Endothelial cell of umbilical vein (primary cell): ENCODE measurements at regions not wholly inside any gene's neighbourhood (a gene's known extent, or its start where the extent isn't known, plus 50 kb on each side); places are given as distances from the start of the nearest gene placed in this dataset.

Source experiments
- BruUV-seq: library from RNA; stranded (reverse); fragments of 400-500 nt; replicated peaks from 2 replicates; lab custom pipeline; 2021; lab: Mats Ljungman, UMichigan
- CTCF ChIA-PET: fragments of 300-600, 350-600 bp; sonication (Branson Sonifier 250); formaldehyde crosslinking; loops from one replicate; lab custom pipeline; 2021; ENCODE audit warnings: antibody characterized with exemption, inconsistent platforms; lab: Charles Lee
- POLR2A ChIA-PET: fragments of 300-600, 350-600 bp; sonication (Branson Sonifier 250); formaldehyde crosslinking; loops from one replicate; lab custom pipeline; 2021; ENCODE audit warnings: antibody characterized with exemption, inconsistent platforms; lab: Charles Lee
- DNase-seq: peaks from one replicate; pipeline ENCODE4 v3.0.0-alpha.2; 2011; ENCODE audit warnings: low read depth, low spot score
- FAIRE-seq: peaks from 2 replicates; lab custom pipeline; 2011; peaks lifted over from hg19 to GRCh38; lab: Jason Lieb, UNC
- H2AFZ ChIP-seq: 2 replicates; pipeline ENCODE4 v1.6.0; 2012; ENCODE audit warnings: low read depth, low read length, control low read depth, inconsistent platforms
- H3K27ac ChIP-seq: 2 replicates; pipeline ENCODE4 v1.5.1; 2011; ENCODE audit warnings: low read depth, mild to moderate bottlenecking, control low read depth, low read length, moderate library complexity; ENCODE audit not compliant: insufficient read depth
- H3K27me3 ChIP-seq, 2 experiments: 2 replicates each; pipeline versions ENCODE4 v1.6.0 to v1.6.1; 2011; ENCODE audit warnings: low read length in 2 of 2, mixed read lengths in 1 of 2; ENCODE audit not compliant: control insufficient read depth in 2 of 2, insufficient read depth in 2 of 2
- H3K36me3 ChIP-seq, 2 experiments: 2 replicates in 1 of 2; 3 replicates in 1 of 2; pipeline ENCODE4 v1.5.1; 2011; ENCODE audit warnings: low read length in 2 of 2, mild to moderate bottlenecking in 1 of 2, moderate library complexity in 1 of 2; ENCODE audit not compliant: control insufficient read depth in 2 of 2, insufficient read depth in 2 of 2; ENCODE audit errors: extremely low read depth in 1 of 2
- H3K4me1 ChIP-seq: 3 replicates; pipeline ENCODE4 v1.5.1; 2011; ENCODE audit warnings: mild to moderate bottlenecking, low read length; ENCODE audit not compliant: control insufficient read depth, insufficient read depth; ENCODE audit errors: extremely low read depth
- H3K4me2 ChIP-seq: 2 replicates; pipeline ENCODE4 v1.6.1; 2011; ENCODE audit warnings: low read length, control low read depth, mixed read lengths; ENCODE audit not compliant: insufficient read depth
- H3K4me3 ChIP-seq, 3 experiments: fragments of 200-600 bp in 1 of 3; sonication (generic), shearing (Covaris generic) in 1 of 3; replicated peaks in 1 of 3; 2 replicates each; pipeline ENCODE4 v1.5.1; 2011 to 2016; ENCODE audit warnings: control low read depth in 3 of 3, low read length in 3 of 3, mild to moderate bottlenecking in 2 of 3, inconsistent platforms in 1 of 3, low read depth in 1 of 3, moderate library complexity in 1 of 3; ENCODE audit not compliant: insufficient read depth in 1 of 3
- H3K79me2 ChIP-seq: 2 replicates; pipeline ENCODE4 v1.6.0; 2012; ENCODE audit warnings: low read length, inconsistent platforms; ENCODE audit not compliant: control insufficient read depth, insufficient read depth
- H3K9ac ChIP-seq: replicated peaks from 2 replicates; pipeline ENCODE3; 2011; ENCODE audit warnings: low read length, control low read depth; ENCODE audit not compliant: insufficient read depth; ENCODE audit errors: extremely low read depth
- H3K9me1 ChIP-seq: replicated peaks from 3 replicates; pipeline ENCODE4 v1.6.0; 2011; ENCODE audit warnings: mild to moderate bottlenecking, low read length; ENCODE audit not compliant: control insufficient read depth, insufficient read depth; ENCODE audit errors: extremely low read depth
- H3K9me3 ChIP-seq: replicated peaks from 2 replicates; pipeline ENCODE4 v1.5.1; 2012; ENCODE audit warnings: low read length, inconsistent platforms; ENCODE audit not compliant: control insufficient read depth, insufficient read depth
- H4K20me1 ChIP-seq: replicated peaks from 2 replicates; pipeline ENCODE3; 2011; ENCODE audit warnings: mild to moderate bottlenecking, low read length; ENCODE audit not compliant: control insufficient read depth, insufficient read depth; ENCODE audit errors: extremely low read depth
- EZH2 ChIP-seq: IDR thresholded peaks from 2 replicates; pipeline ENCODE4 v1.6.1; 2012; ENCODE audit warnings: borderline replicate concordance, low read depth, mild to moderate bottlenecking, moderate library complexity, low read length, inconsistent platforms; ENCODE audit not compliant: severe bottlenecking
- FOS ChIP-seq: IDR thresholded peaks from 2 replicates; pipeline ENCODE4 v1.6.1; 2011; ENCODE audit warnings: mild to moderate bottlenecking, low read length, moderate library complexity, borderline replicate concordance; ENCODE audit not compliant: insufficient read depth
- GATA2 ChIP-seq: IDR thresholded peaks from 2 replicates; pipeline ENCODE4 v1.7.0; 2011; ENCODE audit warnings: low read depth, mild to moderate bottlenecking, moderate library complexity, mixed read lengths, low read length; ENCODE audit not compliant: insufficient read length, insufficient read depth
- JUN ChIP-seq: IDR thresholded peaks from 2 replicates; pipeline ENCODE4 v1.6.1; 2011; ENCODE audit warnings: borderline replicate concordance, low read depth; ENCODE audit not compliant: insufficient read length, insufficient read depth
- MYC ChIP-seq: IDR thresholded peaks from one replicate; pipeline ENCODE4 v1.6.1; 2011; ENCODE audit warnings: mild to moderate bottlenecking, low read depth, low read length
- POLR2A ChIP-seq: IDR thresholded peaks from 2 replicates; pipeline ENCODE4 v1.6.1; 2012; ENCODE audit warnings: low read depth, mild to moderate bottlenecking, control low read depth, low read length
- POLR2AphosphoS5 ChIP-seq: IDR thresholded peaks from 2 replicates; pipeline ENCODE4 v1.6.1; 2012; ENCODE audit warnings: low read depth, mild to moderate bottlenecking, control low read depth, low read length, moderate library complexity; ENCODE audit not compliant: insufficient read depth
- dilution Hi-C: fragments of 300-500 bp; cut with MboI; formaldehyde crosslinking; loops from one replicate; pipeline ENCODE4 v1.15.0; 2019; ENCODE audit warnings: low sequenced_read_pairs; ENCODE audit not compliant: extremely low pct_ligation_motif_present
- intact Hi-C: fragments of 100-400 bp; cut with micrococcal nuclease; formaldehyde crosslinking; loops from one replicate; pipeline ENCODE4 v1.10.0; 2022
- TF ChIP-seq, protein P1 (sequence below): IDR thresholded peaks from 2 replicates; pipeline ENCODE4 v1.6.1; 2011; ENCODE audit not compliant: insufficient read depth, insufficient read length
- TF ChIP-seq, protein P2 (sequence below), 2 donors: IDR thresholded peaks; 1 replicate in 1 of 2; 2 replicates in 1 of 2; pipeline ENCODE4 v1.5.1; 2011; ENCODE audit warnings: low read length in 2 of 2, mild to moderate bottlenecking in 2 of 2, moderate library complexity in 2 of 2, control low read depth in 1 of 2, inconsistent platforms in 1 of 2, low read depth in 1 of 2; ENCODE audit not compliant: insufficient read depth in 1 of 2; ENCODE audit errors: extremely low read depth in 1 of 2

DNA sequence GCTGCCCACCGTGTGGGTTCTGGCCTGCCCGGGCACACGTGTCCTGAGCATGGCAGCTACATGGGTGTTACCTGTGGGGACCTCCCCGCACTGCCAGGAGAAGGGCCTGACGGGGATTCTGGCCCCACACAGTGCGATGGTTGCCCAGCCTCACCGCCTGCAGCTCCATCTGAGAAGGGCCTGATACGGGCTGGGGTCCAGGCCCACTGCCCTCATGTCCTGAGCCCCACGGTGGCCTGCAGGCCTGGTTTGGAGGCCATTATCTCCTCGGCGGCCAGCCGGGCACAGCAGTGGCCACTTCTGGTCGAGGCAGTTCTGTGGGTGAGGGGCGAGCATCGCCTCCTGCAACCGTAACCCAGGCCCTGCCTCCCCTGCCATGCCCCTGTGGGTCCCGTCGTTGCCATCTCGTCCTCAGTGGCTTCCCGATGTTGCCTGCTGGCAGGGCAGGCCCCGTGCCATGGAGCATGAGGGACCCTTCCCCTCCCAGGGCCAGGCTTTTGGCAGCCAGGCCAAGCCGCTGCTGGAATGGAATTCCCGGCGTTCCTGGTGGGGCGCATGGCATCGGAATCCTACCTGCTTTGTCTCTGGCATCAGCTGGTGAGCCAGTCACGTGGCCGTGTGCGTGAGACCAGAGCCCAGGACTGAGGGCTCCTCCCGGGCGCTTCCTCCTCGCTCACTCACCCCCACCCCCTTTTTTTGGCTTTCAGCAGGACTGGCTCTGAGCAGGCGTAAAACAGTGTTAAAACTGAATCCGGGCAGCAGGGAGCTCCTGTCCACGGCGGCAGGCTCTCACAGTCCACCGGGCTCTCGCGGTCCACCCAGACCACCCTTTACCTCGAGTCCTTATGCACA lies 71.9 kb upstream of the PPARA start:
- Histone ChIP-seq H3K4me3 (no peak overlapping the region), H3K9me3 (no peaks in the 10 kb centered on the region), H3K9ac (peak overlapping the region; percentile 1), H3K36me3 (peaks cover 8 to 10% of the 10 kb centered on the region in 2 experiments), H3K27me3 (no peaks in the 10 kb centered on the region), H3K4me1 (peaks cover 48% of the 10 kb centered on the region), H3K4me2 (no peak overlapping the region), H3K9me1 (no peaks in the 10 kb centered on the region), H3K27ac (peak overlapping the region; percentile 11), H2AFZ (no peak overlapping the region), H3K79me2 (peaks cover 100% of the 10 kb centered on the region), H4K20me1 (peaks cover 4% of the 10 kb centered on the region)
- intact Hi-C loops (no loop called here), dilution Hi-C loops (no loop called here)
- ChIA-PET POLR2A (no interaction called here), CTCF (interaction anchor here (1.1 to 6.9 kb wide), 5 partner anchors 9 to 77 kb away, joined by 3 to 65 read pairs (median 4); no protein-coding TSS in a partner anchor)
- no peak for FAIRE-seq
- TF ChIP-seq JUN, result no peak
- no peak for TF ChIP-seq POLR2A
- TF ChIP-seq FOS, result no peak
- no peak for TF ChIP-seq EZH2
- TF ChIP-seq MYC, result no peak
- no peak for TF ChIP-seq GATA2
- TF ChIP-seq, protein P1, sequence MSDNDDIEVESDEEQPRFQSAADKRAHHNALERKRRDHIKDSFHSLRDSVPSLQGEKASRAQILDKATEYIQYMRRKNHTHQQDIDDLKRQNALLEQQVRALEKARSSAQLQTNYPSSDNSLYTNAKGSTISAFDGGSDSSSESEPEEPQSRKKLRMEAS, result no peak
- TF ChIP-seq POLR2AphosphoS5, result no peak
- TF ChIP-seq, protein P2, sequence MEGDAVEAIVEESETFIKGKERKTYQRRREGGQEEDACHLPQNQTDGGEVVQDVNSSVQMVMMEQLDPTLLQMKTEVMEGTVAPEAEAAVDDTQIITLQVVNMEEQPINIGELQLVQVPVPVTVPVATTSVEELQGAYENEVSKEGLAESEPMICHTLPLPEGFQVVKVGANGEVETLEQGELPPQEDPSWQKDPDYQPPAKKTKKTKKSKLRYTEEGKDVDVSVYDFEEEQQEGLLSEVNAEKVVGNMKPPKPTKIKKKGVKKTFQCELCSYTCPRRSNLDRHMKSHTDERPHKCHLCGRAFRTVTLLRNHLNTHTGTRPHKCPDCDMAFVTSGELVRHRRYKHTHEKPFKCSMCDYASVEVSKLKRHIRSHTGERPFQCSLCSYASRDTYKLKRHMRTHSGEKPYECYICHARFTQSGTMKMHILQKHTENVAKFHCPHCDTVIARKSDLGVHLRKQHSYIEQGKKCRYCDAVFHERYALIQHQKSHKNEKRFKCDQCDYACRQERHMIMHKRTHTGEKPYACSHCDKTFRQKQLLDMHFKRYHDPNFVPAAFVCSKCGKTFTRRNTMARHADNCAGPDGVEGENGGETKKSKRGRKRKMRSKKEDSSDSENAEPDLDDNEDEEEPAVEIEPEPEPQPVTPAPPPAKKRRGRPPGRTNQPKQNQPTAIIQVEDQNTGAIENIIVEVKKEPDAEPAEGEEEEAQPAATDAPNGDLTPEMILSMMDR (IDR thresholded peaks at IDR 0.05; ENCODE audit: extremely low read depth in 1 of 2, insufficient read depth in 1 of 2, low read depth in 1 of 2, low read length in 2 of 2), result no peak
- no TSS peak for BruUV-seq
- no peak for DNase-seq
